ENCODE measurements at regions not wholly inside any gene's neighbourhood (a gene's known extent, or its start where the extent isn't known, plus 50 kb on each side); places are given as distances from the start of the nearest gene placed in this dataset.

GRCh38 chr19:30229525-30230174, 142.5 kb upstream of the ZNF536 start:
- Mint-ChIP-seq H3K27ac (no peak overlapping the region), H3K9me3 (peaks cover 0 to 4% (median 2%) of the 10 kb centered on the region in 7 donors), H3K4me1 (peaks cover 21 to 24% (median 23%) of the 10 kb centered on the region in 3 donors), H3K27me3 (peaks cover 42 to 70% (median 69%) of the 10 kb centered on the region in 3 donors), H3K4me3 (peak overlapping the region in 2 of 8 donors; percentile 13 to 32), H3K36me3 (peaks cover 0 to 19% of the 10 kb centered on the region in 2 donors)
- no peak for DNase-seq
- no peak for ATAC-seq (ENCODE audit: low read depth in 2 of 2)

- Mint-ChIP-seq H3K4me3 (no peak overlapping the region), H3K9me3 (peaks cover 0 to 3% (median 0%) of the 10 kb centered on the region in 7 donors), H3K27ac (no peak overlapping the region), H3K27me3 (peaks cover 38 to 73% (median 70%) of the 10 kb centered on the region in 3 donors), H3K4me1 (peaks cover 8 to 11% (median 11%) of the 10 kb centered on the region in 3 donors), H3K36me3 (peaks cover 0 to 8% of the 10 kb centered on the region in 2 donors)
- DNase-seq, result no peak
- ATAC-seq (ENCODE audit: low read depth in 2 of 2), result no peak
These were observed 140.5 kb upstream of the ZNF536 start for GRCh38 chr19:30231408-30232318.

GRCh38 chr19:30233375-30233774, 138.8 kb upstream of the ZNF536 start:
- peaks cover 33 to 79% (median 66%) of the 10 kb centered on the region in 3 donors for H3K27me3 Mint-ChIP-seq
- H3K9me3 Mint-ChIP-seq, result peaks cover 0 to 1% (median 0%) of the 10 kb centered on the region in 7 donors
- peaks cover 0 to 2% (median 0%) of the 10 kb centered on the region in 3 donors for H3K4me1 Mint-ChIP-seq
- no peak for ATAC-seq (ENCODE audit: low read depth in 2 of 2)
- H3K4me3 Mint-ChIP-seq, result peak overlapping the region in 1 of 8 donors; percentile 47
- DNase-seq, result no peak
- H3K27ac Mint-ChIP-seq, result no peak overlapping the region
- no peaks in the 10 kb centered on the region for H3K36me3 Mint-ChIP-seq

- peaks cover 31 to 63% (median 61%) of the 10 kb centered on the region in 3 donors for H3K27me3 Mint-ChIP-seq
- ATAC-seq (ENCODE audit: low read depth in 2 of 2) (no peak), DNase-seq (no peak)
- no peaks in the 10 kb centered on the region for H3K4me1 Mint-ChIP-seq
- no peak overlapping the region for H3K4me3 Mint-ChIP-seq
- peaks cover 0 to 6% (median 0%) of the 10 kb centered on the region in 7 donors for H3K9me3 Mint-ChIP-seq
- no peaks in the 10 kb centered on the region for H3K36me3 Mint-ChIP-seq
- no peak overlapping the region for H3K27ac Mint-ChIP-seq
These were observed 136.2 kb upstream of the ZNF536 start for GRCh38 chr19:30235946-30236345.

- Mint-ChIP-seq H3K4me1 (no peaks in the 10 kb centered on the region), H3K27me3 (peaks cover 28 to 62% (median 54%) of the 10 kb centered on the region in 3 donors), H3K4me3 (no peak overlapping the region), H3K36me3 (no peaks in the 10 kb centered on the region), H3K9me3 (peaks cover 0 to 6% (median 0%) of the 10 kb centered on the region in 7 donors), H3K27ac (no peak overlapping the region)
- ATAC-seq (ENCODE audit: low read depth in 2 of 2) (no peak), DNase-seq (no peak)
These were observed 135.6 kb upstream of the ZNF536 start for GRCh38 chr19:30236587-30236986.

- H3K27ac Mint-ChIP-seq, result no peak overlapping the region
- no peaks in the 10 kb centered on the region for H3K4me1 Mint-ChIP-seq
- H3K36me3 Mint-ChIP-seq, result no peaks in the 10 kb centered on the region
- H3K27me3 Mint-ChIP-seq, result peaks cover 26 to 59% (median 49%) of the 10 kb centered on the region in 3 donors
- DNase-seq (no peak), ATAC-seq (ENCODE audit: low read depth in 2 of 2) (no peak)
- no peak overlapping the region for H3K4me3 Mint-ChIP-seq
- H3K9me3 Mint-ChIP-seq, result peaks cover 0 to 6% (median 0%) of the 10 kb centered on the region in 7 donors
These were observed 135.0 kb upstream of the ZNF536 start for GRCh38 chr19:30237140-30237539.

GRCh38 chr19:30240904-30241695, 131.1 kb upstream of the ZNF536 start:
- no peaks in the 10 kb centered on the region for H3K4me1 Mint-ChIP-seq
- peaks cover 0 to 6% (median 0%) of the 10 kb centered on the region in 7 donors for H3K9me3 Mint-ChIP-seq
- no peak overlapping the region for H3K4me3 Mint-ChIP-seq
- no peaks in the 10 kb centered on the region for H3K36me3 Mint-ChIP-seq
- DNase-seq, result no peak
- ATAC-seq (ENCODE audit: low read depth in 2 of 2), result no peak
- peak overlapping the region in 2 of 6 donors; percentile 63 to 70 for H3K27ac Mint-ChIP-seq
- peaks cover 23 to 39% (median 29%) of the 10 kb centered on the region in 3 donors for H3K27me3 Mint-ChIP-seq

GRCh38 chr19:30244533-30244932, 127.7 kb upstream of the ZNF536 start:
- no peak for DNase-seq
- no peaks in the 10 kb centered on the region for H3K4me1 Mint-ChIP-seq
- peaks cover 8 to 21% (median 17%) of the 10 kb centered on the region in 3 donors for H3K27me3 Mint-ChIP-seq
- no peak overlapping the region for H3K4me3 Mint-ChIP-seq
- H3K27ac Mint-ChIP-seq, result no peak overlapping the region
- H3K36me3 Mint-ChIP-seq, result no peaks in the 10 kb centered on the region
- peaks cover 0 to 5% (median 0%) of the 10 kb centered on the region in 7 donors for H3K9me3 Mint-ChIP-seq
- no peak for ATAC-seq (ENCODE audit: low read depth in 2 of 2)

- peaks cover 0 to 5% (median 0%) of the 10 kb centered on the region in 7 donors for H3K9me3 Mint-ChIP-seq
- no peak overlapping the region for H3K4me3 Mint-ChIP-seq
These were observed 126.7 kb upstream of the ZNF536 start for GRCh38 chr19:30245401-30246039.

GRCh38 chr19:30249911-30250310, 122.3 kb upstream of the ZNF536 start:
- H3K4me1 Mint-ChIP-seq, result no peaks in the 10 kb centered on the region

More at GRCh38 chr19:30245401-30246039, 126.7 kb upstream of the ZNF536 start:
- no peak overlapping the region for H3K27ac Mint-ChIP-seq
- no peaks in the 10 kb centered on the region for H3K4me1 Mint-ChIP-seq
- ATAC-seq (ENCODE audit: low read depth in 2 of 2) (no peak), DNase-seq (no peak)
- no peaks in the 10 kb centered on the region for H3K36me3 Mint-ChIP-seq
- H3K27me3 Mint-ChIP-seq, result peaks cover 8 to 26% (median 17%) of the 10 kb centered on the region in 3 donors

GRCh38 chr19:30252214-30252613, 120.0 kb upstream of the ZNF536 start:
- H3K36me3 Mint-ChIP-seq, result no peaks in the 10 kb centered on the region

More at GRCh38 chr19:30249911-30250310, 122.3 kb upstream of the ZNF536 start:
- Mint-ChIP-seq H3K4me3 (no peak overlapping the region), H3K36me3 (no peaks in the 10 kb centered on the region), H3K27ac (no peak overlapping the region), H3K9me3 (peaks cover 0 to 5% (median 3%) of the 10 kb centered on the region in 7 donors), H3K27me3 (peaks cover 21 to 42% (median 29%) of the 10 kb centered on the region in 3 donors)
- ATAC-seq (ENCODE audit: low read depth in 2 of 2) (no peak), DNase-seq (no peak)

GRCh38 chr19:30253581-30253996, 118.6 kb upstream of the ZNF536 start:
- ATAC-seq (ENCODE audit: low read depth in 2 of 2) (no peak), DNase-seq (no peak)
- H3K4me1 Mint-ChIP-seq, result no peaks in the 10 kb centered on the region
- H3K27ac Mint-ChIP-seq, result no peak overlapping the region
- H3K4me3 Mint-ChIP-seq, result no peak overlapping the region
- H3K27me3 Mint-ChIP-seq, result peaks cover 23 to 58% (median 44%) of the 10 kb centered on the region in 3 donors
- no peaks in the 10 kb centered on the region for H3K36me3 Mint-ChIP-seq
- H3K9me3 Mint-ChIP-seq, result peaks cover 0 to 8% (median 2%) of the 10 kb centered on the region in 7 donors

More at GRCh38 chr19:30252214-30252613, 120.0 kb upstream of the ZNF536 start:
- Mint-ChIP-seq H3K27me3 (peaks cover 23 to 52% (median 46%) of the 10 kb centered on the region in 3 donors), H3K4me3 (no peak overlapping the region), H3K9me3 (peaks cover 0 to 8% (median 2%) of the 10 kb centered on the region in 7 donors), H3K27ac (no peak overlapping the region), H3K4me1 (no peaks in the 10 kb centered on the region)
- no peak for ATAC-seq (ENCODE audit: low read depth in 2 of 2)
- DNase-seq, result no peak
